ENCODE measurements at regions not wholly inside any gene's neighbourhood (a gene's known extent, or its start where the extent isn't known, plus 50 kb on each side); places are given as distances from the start of the nearest gene placed in this dataset.
A peak's percentile ranks its signal among the peaks of the same experiment; 100 is the strongest.

GRCh38 chr6:27806981-27807440 lies 105.2 kb downstream of the OR2B2 start:
- peak overlapping the region; percentile 80 for H3K4me3 ChIP-seq (ENCODE audit: insufficient read depth, low read depth, low read length)
- Mint-ChIP-seq H3K27ac (ENCODE audit: unreplicated experiment) (peak overlapping the region; percentile 98), H3K27me3 (ENCODE audit: low read depth, unreplicated experiment) (no peaks in the 10 kb centered on the region), H3K36me3 (ENCODE audit: low read depth, unreplicated experiment) (no peaks in the 10 kb centered on the region), H3K4me1 (ENCODE audit: low read depth, unreplicated experiment) (peaks cover 18% of the 10 kb centered on the region), H3K9me3 (ENCODE audit: unreplicated experiment) (no peaks in the 10 kb centered on the region), H3K4me3 (ENCODE audit: unreplicated experiment) (peak overlapping the region; percentile 97)
- H3K27ac ChIP-seq (ENCODE audit: low read depth, low read length), result peak overlapping the region; percentile 70
- H3K79me2 ChIP-seq (ENCODE audit: insufficient read depth, low read length), result no peaks in the 10 kb centered on the region
- FAIRE-seq, result no peak
- H2AFZ ChIP-seq (ENCODE audit: low read depth, low read length), result peak overlapping the region; percentile 97
- no peak for TF ChIP-seq CTCF (IDR thresholded peaks at IDR 0.05; ENCODE audit: insufficient read depth, low read depth, low read length)
- TF ChIP-seq EZH2 (IDR thresholded peaks at IDR 0.05; ENCODE audit: insufficient read depth, low read length), result no peak
- H3K4me1 ChIP-seq (ENCODE audit: insufficient read depth, low read length), result peaks cover 19% of the 10 kb centered on the region
- no peaks in the 10 kb centered on the region for H4K20me1 ChIP-seq (ENCODE audit: insufficient read depth, low read length)
- peak; percentile 44 for DNase-seq (ENCODE audit: low read depth)
- H3K9ac ChIP-seq (ENCODE audit: low read length), result peak overlapping the region; percentile 76
- peak overlapping the region; percentile 92 for H3K4me2 ChIP-seq (ENCODE audit: low read length)
- no peaks in the 10 kb centered on the region for H3K36me3 ChIP-seq (ENCODE audit: insufficient read depth, low read length)
- no peaks in the 10 kb centered on the region for H3K27me3 ChIP-seq (ENCODE audit: insufficient read depth, low read length)
- no peaks in the 10 kb centered on the region for H3K9me3 ChIP-seq (ENCODE audit: insufficient read depth, low read depth, low read length)

- Histone ChIP-seq H2AFZ (ENCODE audit: low read depth, low read length) (no peak overlapping the region), H3K79me2 (ENCODE audit: insufficient read depth, low read length) (no peaks in the 10 kb centered on the region), H3K27ac (ENCODE audit: low read depth, low read length) (no peak overlapping the region), H4K20me1 (ENCODE audit: insufficient read depth, low read length) (no peaks in the 10 kb centered on the region), H3K4me3 (ENCODE audit: insufficient read depth, low read depth, low read length) (no peak overlapping the region), H3K4me1 (ENCODE audit: insufficient read depth, low read length) (peaks cover 15% of the 10 kb centered on the region), H3K27me3 (ENCODE audit: insufficient read depth, low read length) (no peaks in the 10 kb centered on the region), H3K36me3 (ENCODE audit: insufficient read depth, low read length) (no peaks in the 10 kb centered on the region), H3K4me2 (ENCODE audit: low read length) (no peak overlapping the region), H3K9me3 (ENCODE audit: insufficient read depth, low read depth, low read length) (no peaks in the 10 kb centered on the region), H3K9ac (ENCODE audit: low read length) (no peak overlapping the region)
- Mint-ChIP-seq H3K27ac (ENCODE audit: unreplicated experiment) (no peak overlapping the region), H3K36me3 (ENCODE audit: low read depth, unreplicated experiment) (no peaks in the 10 kb centered on the region), H3K4me1 (ENCODE audit: low read depth, unreplicated experiment) (peaks cover 11% of the 10 kb centered on the region), H3K9me3 (ENCODE audit: unreplicated experiment) (no peaks in the 10 kb centered on the region), H3K4me3 (ENCODE audit: unreplicated experiment) (no peak overlapping the region), H3K27me3 (ENCODE audit: low read depth, unreplicated experiment) (no peaks in the 10 kb centered on the region)
- TF ChIP-seq EZH2 (IDR thresholded peaks at IDR 0.05; ENCODE audit: insufficient read depth, low read length) (no peak), CTCF (IDR thresholded peaks at IDR 0.05; ENCODE audit: insufficient read depth, low read depth, low read length) (no peak)
- DNase-seq (ENCODE audit: low read depth) (no peak), FAIRE-seq (no peak)
These were observed 106.8 kb downstream of the OR2B2 start for GRCh38 chr6:27805347-27805746.

- TF ChIP-seq EZH2 (IDR thresholded peaks at IDR 0.05; ENCODE audit: insufficient read depth, low read length) (no peak), CTCF (IDR thresholded peaks at IDR 0.05; ENCODE audit: insufficient read depth, low read depth, low read length) (no peak)
- H3K4me1 Mint-ChIP-seq (ENCODE audit: low read depth, unreplicated experiment), result peaks cover 11% of the 10 kb centered on the region
- no peak for FAIRE-seq
These were observed 107.3 kb downstream of the OR2B2 start for GRCh38 chr6:27804851-27805250.

More at GRCh38 chr6:27804851-27805250, 107.3 kb downstream of the OR2B2 start:
- H3K4me3 Mint-ChIP-seq (ENCODE audit: unreplicated experiment), result no peak overlapping the region
- H4K20me1 ChIP-seq (ENCODE audit: insufficient read depth, low read length), result no peaks in the 10 kb centered on the region
- H3K4me3 ChIP-seq (ENCODE audit: insufficient read depth, low read depth, low read length), result no peak overlapping the region
- H3K27me3 Mint-ChIP-seq (ENCODE audit: low read depth, unreplicated experiment), result no peaks in the 10 kb centered on the region
- no peak overlapping the region for H2AFZ ChIP-seq (ENCODE audit: low read depth, low read length)
- H3K27ac ChIP-seq (ENCODE audit: low read depth, low read length), result no peak overlapping the region
- H3K36me3 Mint-ChIP-seq (ENCODE audit: low read depth, unreplicated experiment), result no peaks in the 10 kb centered on the region
- no peaks in the 10 kb centered on the region for H3K36me3 ChIP-seq (ENCODE audit: insufficient read depth, low read length)
- H3K9me3 Mint-ChIP-seq (ENCODE audit: unreplicated experiment), result no peaks in the 10 kb centered on the region
- no peak overlapping the region for H3K4me2 ChIP-seq (ENCODE audit: low read length)
- no peak for DNase-seq (ENCODE audit: low read depth)
- H3K27me3 ChIP-seq (ENCODE audit: insufficient read depth, low read length), result no peaks in the 10 kb centered on the region
- no peaks in the 10 kb centered on the region for H3K9me3 ChIP-seq (ENCODE audit: insufficient read depth, low read depth, low read length)
- H3K4me1 ChIP-seq (ENCODE audit: insufficient read depth, low read length), result peaks cover 15% of the 10 kb centered on the region
- no peaks in the 10 kb centered on the region for H3K79me2 ChIP-seq (ENCODE audit: insufficient read depth, low read length)
- H3K27ac Mint-ChIP-seq (ENCODE audit: unreplicated experiment), result no peak overlapping the region
- no peak overlapping the region for H3K9ac ChIP-seq (ENCODE audit: low read length)

Data from astrocyte (in vitro differentiated cells and primary cell).